SU-DHL-6 (cell line): ENCODE measurements at regions not wholly inside any gene's neighbourhood (a gene's known extent, or its start where the extent isn't known, plus 50 kb on each side); places are given as distances from the start of the nearest gene placed in this dataset.

Experiments
- H2AFZ ChIP-seq: fragments of 200-600 bp; sonication (generic); 2 replicates; pipeline ENCODE4 v1.6.1; 2014; ENCODE audit warnings: low read depth, mild to moderate bottlenecking, moderate library complexity, mixed read lengths, antibody characterized with exemption, low read length; ENCODE audit not compliant: severe bottlenecking
- H3F3A ChIP-seq: fragments of 200-600 bp; shearing (Covaris generic); 2 replicates; pipeline ENCODE4 v1.6.0; 2016; ENCODE audit warnings: antibody characterized with exemption, mild to moderate bottlenecking; ENCODE audit not compliant: insufficient read depth
- H3K27ac ChIP-seq: fragments of 200-600 bp; sonication (generic); 2 replicates; pipeline ENCODE4 v1.5.1; 2016; ENCODE audit warnings: low read depth, mild to moderate bottlenecking, low read length, moderate library complexity, mixed read lengths
- H3K27me3 ChIP-seq: fragments of 200-600 bp; sonication (generic), shearing (Covaris generic); 2 replicates; pipeline ENCODE4 v1.6.0; 2014; ENCODE audit warnings: mild to moderate bottlenecking, low read length
- H3K36me3 ChIP-seq: fragments of 200-600 bp; sonication (generic); 2 replicates; pipeline ENCODE4 v1.6.1; 2014; ENCODE audit warnings: mild to moderate bottlenecking, low read length, mixed read lengths
- H3K4me2 ChIP-seq: fragments of 300-600, 200-600 bp; shearing (Covaris generic), sonication (generic); 2 replicates; pipeline ENCODE4 v1.6.0; 2014; ENCODE audit warnings: low read length, low read depth, mild to moderate bottlenecking; ENCODE audit not compliant: poor library complexity, severe bottlenecking
- H3K4me3 ChIP-seq: fragments of 200-600 bp; sonication (generic); 2 replicates; pipeline ENCODE4 v1.5.1; 2014; ENCODE audit warnings: antibody characterized with exemption, low read length, mild to moderate bottlenecking, mixed read lengths; ENCODE audit not compliant: insufficient read depth, poor library complexity, severe bottlenecking
- H3K79me2 ChIP-seq: fragments of 200-600 bp; sonication (generic); 2 replicates; pipeline ENCODE4 v1.6.1; 2014; ENCODE audit warnings: mild to moderate bottlenecking, low read length, moderate library complexity; ENCODE audit not compliant: insufficient read depth
- H3K9ac ChIP-seq: fragments of 200-600 bp; sonication (generic); 2 replicates; pipeline ENCODE4 v1.7.0; 2014; ENCODE audit warnings: mild to moderate bottlenecking, low read length
- H3K9me2 ChIP-seq: fragments of 200-600 bp; sonication (generic); replicated peaks from 2 replicates; pipeline ENCODE4 v1.6.1; 2014; ENCODE audit warnings: low read length; ENCODE audit not compliant: insufficient read depth
- H3K9me3 ChIP-seq: fragments of 200-600 bp; sonication (generic); 2 replicates; pipeline ENCODE4 v1.6.1; 2014; ENCODE audit warnings: low read length, mixed read lengths; ENCODE audit not compliant: insufficient read depth
- H4K20me1 ChIP-seq: fragments of 200-600 bp; sonication (generic); 2 replicates; pipeline ENCODE4 v1.6.1; 2014; ENCODE audit warnings: low read depth, mild to moderate bottlenecking, antibody characterized with exemption, low read length, moderate library complexity, mixed read lengths
- EZH2phosphoT487 ChIP-seq: fragments of 200-600 bp; sonication (generic), shearing (Covaris generic); conservative IDR thresholded peaks from 2 replicates; pipeline ENCODE4 v1.6.1; 2018; ENCODE audit warnings: mild to moderate bottlenecking, antibody characterized with exemption, low read length, moderate library complexity, mixed read lengths
- TF ChIP-seq, protein P1 (sequence below): fragments of 200-600 bp; sonication (generic); IDR thresholded peaks from one replicate; pipeline ENCODE4 v1.5.1; 2017; ENCODE audit warnings: antibody characterized with exemption, mild to moderate bottlenecking, low read length, moderate library complexity; ENCODE audit not compliant: insufficient read depth, poor library complexity, severe bottlenecking

DNA sequence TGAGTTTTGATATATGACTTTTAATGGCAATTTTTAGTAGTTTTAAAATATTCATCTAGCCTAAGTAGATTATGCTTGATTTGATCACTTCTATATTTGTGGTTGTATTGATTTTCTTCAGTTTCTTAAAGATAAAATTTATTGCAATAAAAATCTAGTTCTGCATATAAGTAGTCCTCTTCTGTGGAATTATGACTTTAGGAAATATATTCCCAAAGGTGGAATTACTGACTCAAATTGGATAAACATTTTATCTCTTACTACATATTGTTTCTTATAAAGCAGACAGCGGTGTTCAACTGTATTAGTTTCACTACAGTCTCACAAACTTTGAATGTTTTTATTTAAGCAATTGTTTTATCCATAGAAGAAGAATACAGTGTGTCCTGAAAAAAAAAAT lies 883.0 kb upstream of the SEMA6A start:
- TF ChIP-seq EZH2phosphoT487: no peak
- TF ChIP-seq, protein P1, sequence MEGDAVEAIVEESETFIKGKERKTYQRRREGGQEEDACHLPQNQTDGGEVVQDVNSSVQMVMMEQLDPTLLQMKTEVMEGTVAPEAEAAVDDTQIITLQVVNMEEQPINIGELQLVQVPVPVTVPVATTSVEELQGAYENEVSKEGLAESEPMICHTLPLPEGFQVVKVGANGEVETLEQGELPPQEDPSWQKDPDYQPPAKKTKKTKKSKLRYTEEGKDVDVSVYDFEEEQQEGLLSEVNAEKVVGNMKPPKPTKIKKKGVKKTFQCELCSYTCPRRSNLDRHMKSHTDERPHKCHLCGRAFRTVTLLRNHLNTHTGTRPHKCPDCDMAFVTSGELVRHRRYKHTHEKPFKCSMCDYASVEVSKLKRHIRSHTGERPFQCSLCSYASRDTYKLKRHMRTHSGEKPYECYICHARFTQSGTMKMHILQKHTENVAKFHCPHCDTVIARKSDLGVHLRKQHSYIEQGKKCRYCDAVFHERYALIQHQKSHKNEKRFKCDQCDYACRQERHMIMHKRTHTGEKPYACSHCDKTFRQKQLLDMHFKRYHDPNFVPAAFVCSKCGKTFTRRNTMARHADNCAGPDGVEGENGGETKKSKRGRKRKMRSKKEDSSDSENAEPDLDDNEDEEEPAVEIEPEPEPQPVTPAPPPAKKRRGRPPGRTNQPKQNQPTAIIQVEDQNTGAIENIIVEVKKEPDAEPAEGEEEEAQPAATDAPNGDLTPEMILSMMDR: no peak
- no peaks in the 10 kb centered on the region for H3K27me3 ChIP-seq

DNA sequence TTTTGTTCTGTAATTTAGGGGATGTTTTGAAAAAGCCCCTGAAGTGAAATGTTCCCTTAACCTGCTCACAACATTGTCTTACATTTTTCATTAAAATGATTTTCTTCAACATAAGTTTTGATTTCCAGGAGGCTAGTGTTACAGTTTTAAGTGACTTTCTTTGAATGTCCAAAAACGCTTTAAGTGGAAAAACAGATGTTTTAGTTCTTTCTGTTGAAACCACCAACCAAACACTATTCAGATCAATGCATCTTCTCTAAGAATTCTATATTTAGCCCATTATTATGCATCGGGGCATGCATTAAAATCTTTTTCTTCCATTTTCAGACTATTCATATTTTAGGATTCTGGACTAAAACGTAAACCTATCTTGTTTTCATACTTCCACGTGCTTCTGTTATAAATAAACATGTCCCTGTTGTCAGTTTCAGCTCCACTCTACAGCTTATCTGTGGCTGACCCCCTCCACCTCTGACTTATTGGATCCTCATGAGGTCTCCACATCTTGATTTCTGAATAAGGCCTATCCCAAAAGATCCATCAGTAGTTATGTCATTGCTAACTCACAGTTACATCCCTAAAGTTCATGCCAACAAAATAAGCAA lies 882.3 kb upstream of the SEMA6A start:
- no peaks in the 10 kb centered on the region for H3K27me3 ChIP-seq
- H2AFZ ChIP-seq: no peak overlapping the region
- no peaks in the 10 kb centered on the region for H3F3A ChIP-seq
- H3K36me3 ChIP-seq: no peaks in the 10 kb centered on the region
- H3K9me3 ChIP-seq: no peaks in the 10 kb centered on the region
- H3K4me2 ChIP-seq: no peak overlapping the region
- H3K9ac ChIP-seq: no peak overlapping the region
- H3K27ac ChIP-seq: no peak overlapping the region
- H3K4me3 ChIP-seq: no peak overlapping the region
- H3K9me2 ChIP-seq: no peaks in the 10 kb centered on the region
- no peaks in the 10 kb centered on the region for H3K79me2 ChIP-seq
- H4K20me1 ChIP-seq: no peaks in the 10 kb centered on the region
- TF ChIP-seq, protein P1: no peak
- TF ChIP-seq EZH2phosphoT487: no peak

More for the DNA sequence above, 883.0 kb upstream of the SEMA6A start:
- Histone ChIP-seq H4K20me1 (no peaks in the 10 kb centered on the region), H3K4me2 (no peak overlapping the region), H3K9ac (no peak overlapping the region), H3K4me3 (no peak overlapping the region), H3F3A (no peaks in the 10 kb centered on the region), H3K79me2 (no peaks in the 10 kb centered on the region), H2AFZ (no peak overlapping the region), H3K36me3 (no peaks in the 10 kb centered on the region), H3K27ac (no peak overlapping the region), H3K9me2 (no peaks in the 10 kb centered on the region), H3K9me3 (no peaks in the 10 kb centered on the region)

DNA sequence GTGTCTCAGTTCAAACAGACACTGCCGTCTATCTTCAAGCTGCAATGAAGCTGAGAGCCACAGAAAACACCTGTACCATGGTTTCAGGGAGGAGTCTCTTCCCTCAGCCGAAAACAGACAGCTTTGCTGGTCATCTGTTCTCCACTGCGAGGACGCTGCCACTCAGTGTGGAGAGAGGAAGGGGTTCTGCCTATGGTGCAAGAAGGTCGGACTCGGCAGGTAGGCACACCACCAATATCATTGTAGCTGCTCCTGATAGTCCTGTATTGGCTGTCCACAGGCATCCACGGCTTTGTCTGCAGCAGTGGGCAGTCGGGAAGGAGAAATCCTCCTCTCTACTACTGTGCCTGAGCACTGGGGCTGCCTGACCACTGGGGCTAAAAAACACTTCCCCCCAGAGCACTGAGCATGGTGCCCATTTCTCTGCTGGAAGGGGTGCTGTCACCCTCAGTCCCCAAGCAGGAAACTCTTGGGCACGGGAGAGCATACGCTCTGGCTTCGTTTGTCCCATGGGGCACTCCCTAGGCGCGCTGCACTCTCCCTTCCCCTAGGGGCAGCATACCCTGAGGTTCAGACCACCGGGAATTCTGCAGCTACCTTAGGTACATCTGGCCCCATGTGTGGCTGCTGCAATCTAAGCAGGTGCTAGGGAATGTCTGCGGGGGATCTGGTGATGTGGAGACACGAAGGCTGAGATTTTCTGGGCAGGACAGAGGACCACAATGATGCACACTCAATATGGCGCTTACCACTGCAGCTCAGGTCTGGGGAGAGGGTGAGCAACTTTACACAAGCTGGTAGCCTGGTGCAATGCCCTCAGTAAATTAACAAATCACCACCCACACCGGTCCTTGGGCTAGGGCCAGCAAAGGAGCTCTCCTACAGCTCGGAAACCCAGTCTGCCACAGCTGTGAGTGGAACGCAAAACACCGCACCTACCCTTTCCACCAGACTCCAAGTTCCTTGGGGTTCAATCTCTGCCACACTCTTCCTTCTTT lies 880.9 kb upstream of the SEMA6A start:
- Histone ChIP-seq H2AFZ (peak overlapping the region; percentile 91), H3K27me3 (no peaks in the 10 kb centered on the region), H3F3A (no peaks in the 10 kb centered on the region), H3K9me3 (no peaks in the 10 kb centered on the region), H3K36me3 (no peaks in the 10 kb centered on the region), H4K20me1 (no peaks in the 10 kb centered on the region), H3K79me2 (no peaks in the 10 kb centered on the region), H3K9me2 (no peaks in the 10 kb centered on the region), H3K9ac (no peak overlapping the region), H3K4me3 (peak overlapping the region; percentile 48), H3K4me2 (peak overlapping the region; percentile 59), H3K27ac (no peak overlapping the region)
- TF ChIP-seq EZH2phosphoT487: no peak
- TF ChIP-seq, protein P1: no peak
